GM12875 (cell line): ENCODE measurements at regions not wholly inside any gene's neighbourhood (a gene's known extent, or its start where the extent isn't known, plus 50 kb on each side); places are given as distances from the start of the nearest gene placed in this dataset.
"Not testable (repeated sequence)": the region's sequence is repeated elsewhere in the genome, so short reads cannot be mapped to it uniquely, and the experiment has no call there.

ENCODE experiments used
- H3K4me3 ChIP-seq: one replicate; pipeline ENCODE4 v1.5.1; 2011; ENCODE audit warnings: low read depth, low read length, control low read depth
- TF ChIP-seq, protein P1 (sequence below): IDR thresholded peaks from 2 replicates; pipeline ENCODE4 v1.5.1; 2011; ENCODE audit warnings: low read depth, mild to moderate bottlenecking, control low read depth, inconsistent platforms, low read length, moderate library complexity, borderline replicate concordance; ENCODE audit not compliant: insufficient read depth

DNA sequence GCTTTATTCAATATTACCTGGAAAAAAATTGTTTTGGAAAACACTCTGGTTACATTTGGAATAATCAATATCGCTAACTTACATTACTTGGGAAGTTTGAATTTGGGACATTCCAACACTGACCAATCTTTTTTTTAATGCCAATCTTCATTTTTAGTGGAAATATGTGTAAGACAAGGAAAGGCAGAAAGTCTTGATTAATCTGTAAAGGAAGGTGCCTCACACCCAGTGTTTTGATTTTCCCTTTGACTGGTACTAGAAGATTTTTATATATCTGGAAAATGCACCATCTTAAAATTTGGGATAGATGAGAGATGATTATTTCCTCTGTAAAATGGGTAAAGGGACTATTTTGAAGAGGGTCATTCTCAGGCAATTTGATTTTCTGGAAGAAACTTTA is 879.2 kb upstream of the ZEB2 start:
- TF ChIP-seq, protein P1, sequence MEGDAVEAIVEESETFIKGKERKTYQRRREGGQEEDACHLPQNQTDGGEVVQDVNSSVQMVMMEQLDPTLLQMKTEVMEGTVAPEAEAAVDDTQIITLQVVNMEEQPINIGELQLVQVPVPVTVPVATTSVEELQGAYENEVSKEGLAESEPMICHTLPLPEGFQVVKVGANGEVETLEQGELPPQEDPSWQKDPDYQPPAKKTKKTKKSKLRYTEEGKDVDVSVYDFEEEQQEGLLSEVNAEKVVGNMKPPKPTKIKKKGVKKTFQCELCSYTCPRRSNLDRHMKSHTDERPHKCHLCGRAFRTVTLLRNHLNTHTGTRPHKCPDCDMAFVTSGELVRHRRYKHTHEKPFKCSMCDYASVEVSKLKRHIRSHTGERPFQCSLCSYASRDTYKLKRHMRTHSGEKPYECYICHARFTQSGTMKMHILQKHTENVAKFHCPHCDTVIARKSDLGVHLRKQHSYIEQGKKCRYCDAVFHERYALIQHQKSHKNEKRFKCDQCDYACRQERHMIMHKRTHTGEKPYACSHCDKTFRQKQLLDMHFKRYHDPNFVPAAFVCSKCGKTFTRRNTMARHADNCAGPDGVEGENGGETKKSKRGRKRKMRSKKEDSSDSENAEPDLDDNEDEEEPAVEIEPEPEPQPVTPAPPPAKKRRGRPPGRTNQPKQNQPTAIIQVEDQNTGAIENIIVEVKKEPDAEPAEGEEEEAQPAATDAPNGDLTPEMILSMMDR, result no peak
- H3K4me3 ChIP-seq, result no peak overlapping the region

DNA sequence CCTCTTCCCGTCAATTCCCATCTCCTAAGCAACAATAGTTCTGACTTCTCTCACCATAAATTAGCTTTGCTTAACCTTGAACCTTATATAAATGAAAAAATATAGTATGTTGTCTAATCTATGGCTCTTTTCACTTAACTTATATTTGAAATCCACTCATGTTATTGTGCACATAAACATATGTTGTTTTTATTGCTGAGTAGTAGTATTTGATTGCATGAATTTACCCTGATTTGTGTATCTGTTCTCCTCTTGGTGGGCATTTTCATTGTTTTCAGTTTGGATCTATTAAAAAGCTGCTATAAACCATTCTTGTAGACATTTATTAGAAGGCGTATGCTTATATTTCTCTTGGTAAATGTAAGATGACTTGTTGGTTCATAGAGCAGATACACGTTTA is 874.3 kb upstream of the ZEB2 start:
- TF ChIP-seq, protein P1, result no peak
- H3K4me3 ChIP-seq, result no peak overlapping the region

DNA sequence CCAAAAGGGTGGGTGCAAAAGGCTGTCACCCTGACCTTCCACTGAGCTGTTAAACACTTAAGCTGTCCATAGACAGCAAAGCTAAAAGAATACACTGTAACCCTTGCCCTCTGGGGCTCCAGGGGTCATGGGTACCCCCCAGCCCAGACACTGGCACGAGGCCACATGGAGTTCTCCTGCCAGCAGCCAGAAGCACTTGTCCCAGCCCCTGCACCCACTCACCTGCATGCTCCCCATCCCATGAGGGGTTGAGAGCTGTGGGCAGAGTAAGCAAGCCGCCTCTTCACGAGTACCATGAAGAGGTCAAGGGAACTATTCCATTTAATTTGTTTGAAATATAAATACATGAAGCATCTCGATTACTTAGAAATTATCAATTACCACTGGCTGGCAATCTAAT is 867.1 kb upstream of the ZEB2 start:
- TF ChIP-seq, protein P1, result no peak

DNA sequence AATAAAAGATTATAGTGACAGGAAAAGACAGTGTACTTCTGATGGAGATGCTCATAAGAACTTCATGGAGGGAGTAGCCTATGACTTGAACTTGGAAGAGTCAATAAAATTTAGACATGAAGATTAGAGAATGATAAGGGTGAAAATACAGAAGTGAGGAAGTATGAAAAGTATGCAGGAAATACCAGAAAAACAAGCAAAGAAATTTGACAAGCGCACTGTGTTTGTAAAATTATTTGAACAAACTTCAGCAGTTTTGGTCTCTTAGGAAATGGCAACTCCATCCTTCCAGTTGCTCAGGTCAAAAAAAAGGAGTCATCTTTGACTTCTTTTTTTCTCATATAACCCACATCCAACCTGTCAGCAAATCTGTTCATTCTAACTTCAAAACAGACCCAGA is 864.0 kb upstream of the ZEB2 start:
- H3K4me3 ChIP-seq, result no peak overlapping the region
- TF ChIP-seq, protein P1, result no peak

More for the DNA sequence above, 867.1 kb upstream of the ZEB2 start:
- H3K4me3 ChIP-seq, result no peak overlapping the region

DNA sequence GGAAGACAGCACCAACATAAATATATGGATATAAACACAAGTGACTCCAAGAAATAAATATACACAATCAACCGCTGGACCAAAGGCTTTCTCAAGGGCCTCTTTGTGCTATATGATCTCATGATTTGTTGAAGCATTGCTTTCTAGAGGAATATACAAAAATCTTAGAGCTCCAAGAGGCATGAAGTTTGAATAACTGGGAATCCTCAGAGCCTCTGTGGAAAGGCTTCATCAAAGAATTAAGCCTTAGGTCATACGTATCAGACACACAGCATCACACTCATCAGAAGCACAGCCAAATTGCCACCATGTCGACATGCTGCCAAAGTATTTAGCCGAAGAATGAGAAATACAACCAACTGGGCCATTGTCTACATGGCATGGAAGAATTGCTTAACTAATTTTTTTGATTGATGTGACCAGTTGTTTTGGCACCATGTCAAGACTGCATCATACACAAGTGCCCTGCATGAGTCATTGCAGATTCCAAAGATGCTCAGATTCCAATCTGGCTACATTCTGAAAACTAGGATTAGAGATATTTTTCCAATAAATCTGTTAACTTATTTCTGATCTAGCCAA is 860.6 kb upstream of the ZEB2 start:
- H3K4me3 ChIP-seq, result no peak overlapping the region
- TF ChIP-seq, protein P1, result no peak

DNA sequence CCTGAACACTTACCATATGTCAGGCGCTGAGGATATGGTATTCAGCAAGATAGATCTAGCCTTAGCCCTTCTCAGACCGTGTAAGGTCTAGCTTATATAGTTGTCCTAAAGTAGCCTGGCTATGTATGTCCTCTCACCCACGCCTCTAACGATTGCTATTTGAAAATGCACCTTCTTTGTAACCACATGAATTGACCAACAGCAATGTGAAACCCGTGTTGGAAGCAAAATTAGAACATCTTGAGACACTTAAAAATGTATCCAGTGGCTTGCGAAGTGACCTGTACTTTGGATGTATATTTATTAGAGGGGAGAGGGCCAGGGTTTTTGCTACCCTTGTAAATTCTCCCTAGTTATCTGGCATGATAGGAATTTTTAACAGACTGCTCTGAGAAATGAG is 860.0 kb upstream of the ZEB2 start:
- H3K4me3 ChIP-seq, result no peak overlapping the region
- TF ChIP-seq, protein P1, result no peak

DNA sequence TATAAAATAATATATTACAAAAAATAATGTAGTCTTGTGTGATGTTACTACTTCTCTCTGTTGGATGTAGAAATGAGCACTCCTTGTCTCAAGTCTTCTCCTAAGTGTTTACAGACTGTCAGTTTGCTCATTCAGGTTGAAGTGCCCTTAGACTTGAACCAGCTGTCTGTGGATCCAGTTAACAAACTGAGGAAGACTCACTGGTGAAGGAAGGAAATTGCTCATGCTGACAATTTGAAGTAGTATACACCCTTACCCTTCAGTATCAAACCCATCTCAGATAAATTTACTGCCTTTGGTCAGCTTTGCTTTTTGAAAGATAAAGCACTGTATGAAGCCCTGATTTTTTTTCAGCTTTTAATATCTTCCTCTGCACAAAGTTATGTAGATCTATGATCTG is 854.2 kb upstream of the ZEB2 start:
- TF ChIP-seq, protein P1, result no peak
- H3K4me3 ChIP-seq, result no peak overlapping the region

DNA sequence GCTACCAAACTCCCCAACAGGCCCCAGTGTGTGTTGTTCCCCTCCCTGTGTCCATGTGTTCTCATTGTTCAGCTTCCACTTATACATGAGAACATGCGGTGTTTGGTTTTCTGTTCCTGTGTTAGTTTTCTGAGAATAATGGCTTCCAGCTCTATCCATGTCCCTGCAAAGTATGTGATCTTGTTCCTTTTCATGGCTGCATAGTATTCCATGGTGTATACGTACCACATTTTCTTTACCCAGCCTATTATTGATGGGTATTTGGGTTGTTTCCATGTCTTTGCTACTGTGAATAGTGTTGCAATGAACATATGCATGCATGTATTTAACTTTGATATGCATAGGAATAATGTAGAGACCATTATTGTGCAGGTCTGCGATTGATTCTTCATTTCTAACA is 847.4 kb upstream of the ZEB2 start:
- not testable (repeated sequence) for H3K4me3 ChIP-seq
